SH-SY5Y (cell line): ENCODE measurements at regions not wholly inside any gene's neighbourhood (a gene's known extent, or its start where the extent isn't known, plus 50 kb on each side); places are given as distances from the start of the nearest gene placed in this dataset.

Source experiments
- GATA2 ChIP-seq: IDR thresholded peaks from 2 replicates; pipeline ENCODE4 v1.6.1; 2011; ENCODE audit warnings: mild to moderate bottlenecking, low read depth, low read length
- GATA3 ChIP-seq: IDR thresholded peaks from 2 replicates; pipeline ENCODE4 v1.6.1; 2011; ENCODE audit warnings: low read depth, mild to moderate bottlenecking, low read length, moderate library complexity

GRCh38 chr2:17242813-17243485 lies 275.3 kb downstream of the RAD51AP2 start:
- TF ChIP-seq GATA3 = no peak
- no peak for TF ChIP-seq GATA2
